ENCODE measurements at regions not wholly inside any gene's neighbourhood (a gene's known extent, or its start where the extent isn't known, plus 50 kb on each side); places are given as distances from the start of the nearest gene placed in this dataset.

DNA sequence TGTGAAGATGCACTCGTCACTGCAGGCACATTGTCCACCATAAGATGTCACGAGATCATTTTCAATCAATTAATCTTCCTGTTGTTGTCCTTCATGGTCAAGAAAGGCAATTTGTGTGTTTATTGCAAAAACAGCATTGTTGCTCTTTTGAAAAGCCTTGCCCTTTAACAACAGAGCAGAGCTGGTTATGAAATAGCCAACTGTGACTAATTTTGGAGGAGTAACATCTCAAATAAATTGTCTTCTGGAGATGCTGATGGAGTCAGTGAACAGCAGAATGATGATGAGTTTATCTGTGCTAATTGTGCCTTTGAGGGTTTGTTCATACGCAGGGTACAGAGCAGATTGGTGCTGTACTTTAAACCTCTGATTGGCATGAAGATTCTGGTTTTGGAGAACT lies 88.3 kb upstream of the E2F7 start:
- intact Hi-C loops (cut with DNase I) = loop anchor here (10.0 kb wide), 1 partner anchor 531 kb away; no protein-coding TSS in a partner anchor
- 60 to 70% methylated on average over 3 of the region's 3 CpGs for whole genome bisulfite sequencing, 2 donors

DNA sequence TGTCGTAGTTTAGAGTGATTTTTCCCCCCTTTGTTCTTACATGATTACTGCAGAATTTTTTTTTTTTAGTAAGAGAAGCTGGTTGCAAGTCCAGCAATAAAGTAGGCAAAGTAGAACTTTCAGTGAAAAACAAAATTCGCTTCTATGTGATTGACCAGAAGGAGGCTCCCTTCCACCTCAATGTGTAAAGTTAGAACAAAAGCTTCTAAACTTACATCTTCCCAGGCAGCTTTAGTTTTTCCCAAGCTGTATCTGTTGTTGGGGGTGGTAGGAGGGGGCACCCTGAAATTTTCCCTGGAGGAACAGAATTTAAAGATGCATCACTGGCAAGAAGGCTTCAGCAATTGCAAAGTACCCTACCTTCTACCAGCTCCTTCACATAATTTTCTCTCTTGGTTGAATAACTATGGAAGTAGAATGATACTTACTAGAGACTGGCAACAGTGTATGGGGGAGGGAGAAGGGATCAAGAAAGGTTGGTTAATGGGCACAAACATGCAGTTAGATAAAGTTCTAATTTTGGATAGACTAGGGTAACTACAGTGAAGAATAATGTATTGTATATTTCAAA lies 87.3 kb upstream of the E2F7 start:
- Histone ChIP-seq H3K36me3 (replicated peaks in 1 of 2; ENCODE audit: insufficient read depth in 1 of 2, low read depth in 2 of 2) (no peaks in the 10 kb centered on the region), H3K27ac (no peak overlapping the region), H3K9me3 (no peaks in the 10 kb centered on the region), H3K27me3 (no peaks in the 10 kb centered on the region), H3K4me1 (no peaks in the 10 kb centered on the region), H3K4me3 (no peak overlapping the region)
- DNase-seq = no peak
- no peak for TF ChIP-seq POLR2A (IDR thresholded peaks at IDR 0.05)
- TF ChIP-seq, protein P1, sequence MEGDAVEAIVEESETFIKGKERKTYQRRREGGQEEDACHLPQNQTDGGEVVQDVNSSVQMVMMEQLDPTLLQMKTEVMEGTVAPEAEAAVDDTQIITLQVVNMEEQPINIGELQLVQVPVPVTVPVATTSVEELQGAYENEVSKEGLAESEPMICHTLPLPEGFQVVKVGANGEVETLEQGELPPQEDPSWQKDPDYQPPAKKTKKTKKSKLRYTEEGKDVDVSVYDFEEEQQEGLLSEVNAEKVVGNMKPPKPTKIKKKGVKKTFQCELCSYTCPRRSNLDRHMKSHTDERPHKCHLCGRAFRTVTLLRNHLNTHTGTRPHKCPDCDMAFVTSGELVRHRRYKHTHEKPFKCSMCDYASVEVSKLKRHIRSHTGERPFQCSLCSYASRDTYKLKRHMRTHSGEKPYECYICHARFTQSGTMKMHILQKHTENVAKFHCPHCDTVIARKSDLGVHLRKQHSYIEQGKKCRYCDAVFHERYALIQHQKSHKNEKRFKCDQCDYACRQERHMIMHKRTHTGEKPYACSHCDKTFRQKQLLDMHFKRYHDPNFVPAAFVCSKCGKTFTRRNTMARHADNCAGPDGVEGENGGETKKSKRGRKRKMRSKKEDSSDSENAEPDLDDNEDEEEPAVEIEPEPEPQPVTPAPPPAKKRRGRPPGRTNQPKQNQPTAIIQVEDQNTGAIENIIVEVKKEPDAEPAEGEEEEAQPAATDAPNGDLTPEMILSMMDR (IDR thresholded peaks at IDR 0.05) = peak in 4 of 7 experiments; percentile 21 to 39 (median 32)
- WGBS, 2 donors = 4 to 7% methylated on average over 2 of the region's 2 CpGs
- no peak for ATAC-seq
- intact Hi-C loops (cut with DNase I) = loop anchor here (10.0 kb wide), 1 partner anchor 532 kb away; no protein-coding TSS in a partner anchor

More for the DNA sequence above, 88.3 kb upstream of the E2F7 start:
- no peak for ATAC-seq
- Histone ChIP-seq H3K27ac (no peak overlapping the region), H3K27me3 (no peaks in the 10 kb centered on the region), H3K36me3 (replicated peaks in 1 of 2; ENCODE audit: insufficient read depth in 1 of 2, low read depth in 2 of 2) (no peaks in the 10 kb centered on the region), H3K4me3 (no peak overlapping the region), H3K4me1 (no peaks in the 10 kb centered on the region), H3K9me3 (no peaks in the 10 kb centered on the region)
- DNase-seq = no peak
- no peak for TF ChIP-seq POLR2A (IDR thresholded peaks at IDR 0.05)
- TF ChIP-seq, protein P1 (IDR thresholded peaks at IDR 0.05) = no peak

DNA sequence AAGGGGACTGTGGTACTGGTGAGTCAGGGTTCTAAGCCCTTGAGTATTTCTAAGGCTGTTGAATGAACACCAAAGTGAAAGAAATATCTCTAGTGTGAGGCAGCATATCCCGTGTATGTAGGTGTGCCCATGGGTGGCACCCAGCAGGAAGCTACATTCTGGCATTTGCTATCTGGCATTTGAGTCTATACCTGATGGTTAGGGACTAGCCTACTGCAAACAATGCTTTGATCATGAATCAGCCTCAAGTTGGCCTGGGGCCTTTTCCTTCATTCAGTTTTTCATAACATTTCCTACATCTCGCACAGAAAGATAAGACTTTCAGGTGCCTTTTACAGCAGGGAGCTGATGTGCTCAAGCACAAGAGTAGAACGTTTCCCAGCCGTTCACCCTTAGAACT lies 85.7 kb upstream of the E2F7 start:
- no peak for DNase-seq
- H3K27ac ChIP-seq = no peak overlapping the region
- intact Hi-C loops (cut with DNase I) = loop anchor here (10.0 kb wide), 1 partner anchor 534 kb away; no protein-coding TSS in a partner anchor
- H3K36me3 ChIP-seq (replicated peaks in 1 of 2; ENCODE audit: insufficient read depth in 1 of 2, low read depth in 2 of 2) = no peaks in the 10 kb centered on the region
- no peak overlapping the region for H3K4me3 ChIP-seq
- no peak for ATAC-seq
- 44 to 45% methylated on average over 4 of the region's 4 CpGs for WGBS, 2 donors
- TF ChIP-seq, protein P1 (IDR thresholded peaks at IDR 0.05) = no peak
- TF ChIP-seq POLR2A (IDR thresholded peaks at IDR 0.05) = no peak
- no peaks in the 10 kb centered on the region for H3K9me3 ChIP-seq
- H3K4me1 ChIP-seq = no peaks in the 10 kb centered on the region
- no peaks in the 10 kb centered on the region for H3K27me3 ChIP-seq

DNA sequence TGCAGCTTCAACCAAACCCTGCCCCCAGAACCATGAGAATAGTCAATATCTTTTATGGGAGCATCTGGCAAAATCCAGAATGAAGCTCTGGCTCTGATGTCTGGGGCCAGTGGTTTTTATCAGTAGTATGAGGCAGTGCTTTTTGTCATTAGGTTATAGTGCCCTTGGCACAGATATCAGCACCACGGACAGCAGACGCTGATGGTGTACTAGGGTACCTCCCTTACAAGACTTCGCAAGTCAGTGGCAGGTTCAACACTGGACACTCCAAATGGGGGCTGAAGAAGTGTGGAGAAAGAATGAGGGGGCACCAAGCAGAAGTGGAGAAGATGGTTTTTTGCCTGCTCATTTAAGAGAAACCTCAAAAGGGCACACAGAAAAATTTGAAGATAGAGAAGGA lies 68.2 kb upstream of the E2F7 start:
- intact Hi-C loops (cut with DNase I) = no loop called here
- ATAC-seq (no peak), DNase-seq (peak in 3 of 4 donors; percentile 7 to 25 (median 16))
- Histone ChIP-seq H3K27me3 (no peaks in the 10 kb centered on the region), H3K27ac (no peak overlapping the region), H3K9me3 (no peaks in the 10 kb centered on the region), H3K4me1 (no peaks in the 10 kb centered on the region), H3K4me3 (no peak overlapping the region), H3K36me3 (replicated peaks in 1 of 2; ENCODE audit: insufficient read depth in 1 of 2, low read depth in 2 of 2) (no peaks in the 10 kb centered on the region)
- TF ChIP-seq, protein P1 (IDR thresholded peaks at IDR 0.05) = no peak
- no peak for TF ChIP-seq POLR2A (IDR thresholded peaks at IDR 0.05)
- 6 to 12% methylated on average over 3 of the region's 3 CpGs for WGBS, 2 donors

DNA sequence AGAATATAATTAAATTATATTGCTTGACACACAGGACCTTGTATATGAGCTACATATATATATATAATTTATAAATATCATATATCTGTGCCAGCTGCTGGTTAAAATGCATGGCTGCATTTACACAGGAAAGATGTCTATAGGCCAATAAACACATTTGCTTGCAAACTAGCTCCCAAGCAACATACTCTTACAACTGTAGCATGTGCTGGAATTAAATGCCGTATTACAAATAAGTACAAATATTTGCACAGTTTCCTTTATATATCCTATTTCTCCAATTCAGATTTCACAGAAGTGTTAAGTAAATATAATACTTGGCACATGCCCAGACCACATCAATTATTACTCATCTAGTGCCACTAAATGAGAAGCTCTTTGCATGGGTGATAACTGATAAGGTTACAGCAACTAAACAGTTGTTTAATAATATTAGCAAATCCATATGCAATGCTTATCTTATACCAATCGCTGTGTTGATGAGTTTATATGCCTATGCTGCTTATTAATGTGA lies 66.7 kb upstream of the E2F7 start:
- DNase-seq = no peak
- Histone ChIP-seq H3K27me3 (no peaks in the 10 kb centered on the region), H3K4me1 (no peaks in the 10 kb centered on the region), H3K4me3 (no peak overlapping the region), H3K9me3 (no peaks in the 10 kb centered on the region), H3K36me3 (replicated peaks in 1 of 2; ENCODE audit: insufficient read depth in 1 of 2, low read depth in 2 of 2) (no peaks in the 10 kb centered on the region), H3K27ac (no peak overlapping the region)
- 45 to 46% methylated on average over 2 of the region's 2 CpGs for WGBS, 2 donors
- ATAC-seq = no peak
- intact Hi-C loops (cut with DNase I) = no loop called here
- TF ChIP-seq, protein P1 (IDR thresholded peaks at IDR 0.05) = no peak
- no peak for TF ChIP-seq POLR2A (IDR thresholded peaks at IDR 0.05)
